ENCODE measurements at regions not wholly inside any gene's neighbourhood (a gene's known extent, or its start where the extent isn't known, plus 50 kb on each side); places are given as distances from the start of the nearest gene placed in this dataset.

GRCh38 chr13:78100486-78100885, 181.9 kb upstream of the EDNRB start (continued):
- TF ChIP-seq ZNF462 (CRISPR knock-in tag; IDR thresholded peaks at IDR 0.05) (no peak), JUNB (IDR thresholded peaks at IDR 0.05; ENCODE audit: unreplicated experiment) (no peak), POLR2AphosphoS5 (IDR thresholded peaks at IDR 0.05; ENCODE audit: low read depth) (no peak), NANOG (IDR thresholded peaks at IDR 0.05; ENCODE audit: borderline replicate concordance) (no peak), EZH2phosphoT487 (IDR thresholded peaks at IDR 0.05; ENCODE audit: unreplicated experiment) (no peak), ZNF114 (CRISPR knock-in tag; IDR thresholded peaks at IDR 0.05) (no peak), CREB1 (CRISPR knock-in tag; IDR thresholded peaks at IDR 0.05; ENCODE audit: low read depth) (no peak), ETS1 (IDR thresholded peaks at IDR 0.05) (no peak), ZNF331 (CRISPR knock-in tag; IDR thresholded peaks at IDR 0.05; ENCODE audit: low read depth) (no peak), EZH2 (IDR thresholded peaks at IDR 0.05; ENCODE audit: low read depth, unreplicated experiment) (no peak), CTCF (conservative IDR thresholded peaks at IDR 0.05; ENCODE audit: low read depth in 2 of 2) (no peak)

Measured in GM23338 (cell line).